HT1080 (cell line): ENCODE measurements at regions not wholly inside any gene's neighbourhood (a gene's known extent, or its start where the extent isn't known, plus 50 kb on each side); places are given as distances from the start of the nearest gene placed in this dataset.

Experiments used
- DNase-seq: peaks from one replicate; pipeline ENCODE4 v3.0.0-alpha.2; 2015; ENCODE audit warnings: low read depth

- DNase-seq = no peak
These were observed 240.4 kb downstream of the EDEM1 start for GRCh38 chr3:5427938-5428337.

GRCh38 chr3:5428607-5429516 is 241.4 kb downstream of the EDEM1 start:
- DNase-seq = no peak

- no peak for DNase-seq
These were observed 242.0 kb downstream of the EDEM1 start for GRCh38 chr3:5429517-5429890.

- DNase-seq = no peak
These were observed 243.2 kb downstream of the EDEM1 start for GRCh38 chr3:5430701-5431100.

GRCh38 chr3:5431146-5431545 is 243.6 kb downstream of the EDEM1 start:
- no peak for DNase-seq

GRCh38 chr3:5431811-5432378 is 244.4 kb downstream of the EDEM1 start:
- no peak for DNase-seq

DNA sequence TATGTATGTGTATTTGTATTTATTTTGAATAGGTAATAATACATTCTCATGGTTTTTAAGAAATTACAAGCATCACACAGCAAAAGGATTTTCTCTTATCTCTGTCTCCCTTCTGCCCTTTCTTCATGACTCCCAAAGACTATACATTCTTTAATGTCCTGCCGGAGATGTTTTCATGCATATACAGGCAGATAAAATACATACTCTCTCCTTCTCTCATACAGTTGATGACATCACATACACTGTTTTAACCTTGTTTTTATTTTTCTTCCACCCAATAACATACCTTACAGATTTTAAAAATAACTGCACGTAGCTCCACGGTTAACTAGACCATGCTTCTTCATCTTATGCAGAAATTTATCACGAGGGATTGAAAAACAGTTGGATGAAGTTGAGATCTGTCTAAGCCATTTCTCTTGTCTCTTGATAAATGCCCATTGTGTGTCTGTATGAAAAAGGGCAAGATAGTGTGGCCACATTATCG is 249.8 kb downstream of the EDEM1 start:
- DNase-seq = no peak

- no peak for DNase-seq
These were observed 250.3 kb downstream of the EDEM1 start for GRCh38 chr3:5437783-5438323.

DNA sequence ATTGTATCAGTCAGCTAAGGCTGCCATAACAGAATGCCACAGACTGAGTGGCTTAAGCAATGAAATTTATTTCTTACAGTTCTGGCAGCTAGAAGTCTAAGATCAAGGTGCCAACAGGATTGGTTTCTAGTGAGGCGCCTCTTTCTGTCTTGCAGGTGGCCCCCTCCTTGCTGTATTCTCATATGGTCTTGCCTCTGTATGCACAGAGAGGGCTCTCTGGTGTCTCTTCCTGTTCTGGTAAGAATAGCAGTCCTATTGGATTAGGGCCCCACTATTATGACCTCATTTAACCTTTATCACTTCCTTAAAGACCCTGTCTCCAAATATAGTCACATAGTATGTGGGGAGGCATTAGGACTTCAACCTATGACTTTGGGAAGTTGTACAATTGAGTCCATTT is 253.9 kb downstream of the EDEM1 start:
- no peak for DNase-seq

DNA sequence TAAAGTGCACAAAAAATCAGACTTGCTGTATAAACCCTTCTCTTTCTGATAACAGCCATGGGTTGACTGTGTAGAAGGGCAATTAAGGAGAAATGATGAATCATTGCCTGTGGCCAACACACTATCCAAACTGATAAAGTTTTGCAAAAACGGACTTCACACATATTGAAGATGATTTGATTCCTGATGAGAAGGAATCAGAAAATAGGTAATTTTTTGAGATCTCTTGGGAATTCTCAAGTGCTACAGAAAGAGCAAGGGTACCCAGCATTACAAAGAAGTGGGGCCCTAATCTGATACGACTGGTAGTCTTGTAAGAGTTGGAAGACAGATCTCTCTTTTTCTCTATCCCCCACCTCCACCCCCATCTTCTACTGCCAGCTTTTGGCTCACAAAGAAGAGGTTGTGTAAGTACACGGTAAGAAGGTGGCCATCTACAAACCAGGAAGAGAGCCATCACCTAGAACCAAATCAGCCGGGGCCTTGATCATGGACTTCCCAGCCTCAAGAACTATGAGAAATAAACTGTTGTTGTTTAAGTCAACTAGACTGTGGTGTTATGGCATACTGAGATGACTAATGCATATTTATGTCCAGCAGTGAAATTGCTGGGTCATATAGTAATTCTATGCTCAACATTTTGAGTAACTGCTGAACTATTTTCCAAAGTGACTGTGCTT is 254.7 kb downstream of the EDEM1 start:
- DNase-seq = peak; percentile 23

DNA sequence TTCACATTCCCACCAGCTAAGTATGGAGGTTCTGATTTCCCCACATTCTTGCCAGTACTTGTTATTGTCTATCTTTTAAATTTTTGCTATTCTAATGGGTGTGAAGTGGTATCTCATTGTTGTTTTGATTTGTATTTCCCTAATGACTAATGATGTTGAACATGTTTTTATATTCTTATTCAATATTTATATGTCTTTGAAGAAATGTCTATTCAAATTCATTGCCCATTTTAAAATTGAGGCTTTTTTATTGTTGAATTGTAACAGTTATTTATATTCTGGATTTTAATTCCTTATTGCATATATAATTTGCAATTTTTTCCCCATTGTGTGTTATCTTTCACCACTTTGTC is 255.3 kb downstream of the EDEM1 start:
- no peak for DNase-seq

GRCh38 chr3:5444253-5444652 is 256.7 kb downstream of the EDEM1 start:
- DNase-seq = no peak

- DNase-seq = no peak
These were observed 258.2 kb downstream of the EDEM1 start for GRCh38 chr3:5445676-5446201.

DNA sequence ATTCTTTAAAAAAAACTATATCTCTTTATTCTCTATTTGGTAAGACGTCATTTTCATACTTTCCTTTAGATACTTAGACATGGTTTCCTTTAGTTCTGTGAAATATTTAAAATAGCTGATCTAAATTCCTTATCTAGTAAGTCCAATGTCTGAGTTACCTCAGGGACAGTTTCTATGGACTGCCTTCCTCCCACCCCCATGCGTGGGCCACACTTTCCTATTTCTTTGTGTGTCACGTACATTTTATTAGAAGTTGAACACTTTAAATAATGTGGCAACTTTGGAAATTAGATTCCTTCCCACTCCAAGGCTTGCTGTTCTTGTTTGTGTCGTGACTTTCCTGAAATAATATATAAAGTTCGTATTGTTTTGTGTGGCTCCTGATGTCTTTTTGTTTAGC is 260.7 kb downstream of the EDEM1 start:
- DNase-seq = no peak

DNA sequence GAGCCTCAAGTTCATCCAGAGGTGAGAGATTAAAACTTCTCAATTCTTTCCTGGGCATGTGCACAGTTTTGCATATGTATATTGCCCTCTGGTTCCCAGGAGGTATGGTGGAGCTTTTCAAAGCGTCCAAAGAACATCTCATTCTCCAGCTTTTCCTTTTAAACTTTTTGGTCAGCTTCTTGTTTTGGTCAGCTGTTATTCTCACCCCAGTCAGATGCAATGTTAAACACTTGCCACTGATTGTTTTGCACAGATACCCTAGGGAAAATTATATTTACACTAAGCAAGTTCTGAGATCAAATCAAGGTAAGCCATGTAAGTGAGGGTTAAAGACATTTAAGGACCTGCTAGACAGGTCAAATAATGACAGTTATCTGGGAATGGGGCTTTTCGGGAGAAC is 261.3 kb downstream of the EDEM1 start:
- DNase-seq = no peak

- no peak for DNase-seq
These were observed 268.7 kb downstream of the EDEM1 start for GRCh38 chr3:5456199-5456598.

DNA sequence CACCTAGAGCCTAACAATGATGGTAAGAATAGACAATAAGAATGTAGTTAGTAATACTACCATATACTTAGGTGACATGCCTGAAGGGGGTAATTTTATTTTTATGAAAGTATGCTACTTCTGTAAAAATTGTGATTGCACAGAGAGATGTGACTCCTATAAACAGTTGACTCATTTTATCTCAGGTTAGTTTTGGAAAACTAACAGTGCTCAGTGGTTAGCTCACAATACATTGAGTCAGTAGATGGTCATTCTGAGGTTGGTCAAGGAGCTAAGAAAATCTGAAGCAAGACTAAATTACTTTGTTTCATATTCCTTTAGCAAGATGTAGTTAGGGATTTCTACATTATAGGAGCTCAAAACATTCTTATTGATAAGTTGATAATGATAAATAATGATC is 271.0 kb downstream of the EDEM1 start:
- no peak for DNase-seq

- no peak for DNase-seq
These were observed 274.6 kb downstream of the EDEM1 start for GRCh38 chr3:5462086-5462485.

DNA sequence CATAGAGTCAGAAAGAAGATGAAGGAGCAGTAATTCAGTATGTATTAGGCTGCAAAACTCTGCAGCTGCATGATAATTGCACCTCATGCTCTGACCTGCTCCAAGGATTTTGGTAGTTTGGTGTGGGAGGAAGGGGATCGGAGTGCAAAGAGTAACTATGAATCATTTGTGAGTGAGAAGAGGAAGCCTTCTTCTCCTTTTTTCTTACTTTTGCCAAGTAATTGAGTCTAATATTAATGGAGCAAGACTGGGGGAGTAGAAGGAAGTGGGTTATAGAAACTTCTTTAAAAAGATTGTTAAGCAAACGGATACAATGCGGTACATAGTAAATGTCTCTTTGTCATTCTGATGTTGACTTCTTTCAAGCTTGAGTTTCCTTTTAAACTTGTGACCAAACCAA is 276.5 kb downstream of the EDEM1 start:
- no peak for DNase-seq

- no peak for DNase-seq
These were observed 277.1 kb downstream of the EDEM1 start for GRCh38 chr3:5464649-5465048.

- DNase-seq = no peak
These were observed 277.7 kb downstream of the EDEM1 start for GRCh38 chr3:5465183-5465582.

DNA sequence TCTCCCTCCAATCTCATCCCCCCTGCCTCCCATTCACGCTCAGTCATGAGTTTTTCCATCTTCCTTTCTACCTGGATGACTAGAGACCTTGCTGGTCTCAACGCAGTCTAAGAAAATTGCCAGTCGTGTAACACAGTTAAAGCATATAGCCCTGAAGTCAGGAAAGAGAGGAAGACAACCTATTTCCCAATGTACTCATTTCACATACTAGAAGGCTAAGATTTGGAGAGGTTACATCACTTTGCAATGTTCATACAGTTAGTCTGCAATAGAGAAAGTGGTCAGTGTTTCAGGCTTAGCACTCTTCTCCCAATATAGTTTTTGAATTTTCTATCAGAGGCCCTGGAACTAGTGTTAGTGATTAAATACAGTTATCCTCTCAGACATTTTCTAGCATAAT is 278.6 kb downstream of the EDEM1 start:
- DNase-seq = no peak
